ENCODE measurements at regions not wholly inside any gene's neighbourhood (a gene's known extent, or its start where the extent isn't known, plus 50 kb on each side); places are given as distances from the start of the nearest gene placed in this dataset.
A peak's percentile ranks its signal among the peaks of the same experiment; 100 is the strongest.

- H3K9ac ChIP-seq (ENCODE audit: low read length in 3 of 3) = no peak overlapping the region
- H3K27me3 ChIP-seq (ENCODE audit: control insufficient read depth, insufficient read depth, low read length) = no peaks in the 10 kb centered on the region
- H3K27ac ChIP-seq (ENCODE audit: low read depth in 2 of 2, low read length in 2 of 2) = peak overlapping the region in 1 of 2 donors; percentile 8
- no peaks in the 10 kb centered on the region for H3K36me3 ChIP-seq (ENCODE audit: control insufficient read depth in 2 of 3, insufficient read depth in 3 of 3, low read length in 3 of 3)
- DNase-seq = no peak
- H3K9me3 ChIP-seq (ENCODE audit: control insufficient read depth in 2 of 3, insufficient read depth in 1 of 3, low read length in 3 of 3) = no peaks in the 10 kb centered on the region
- intact Hi-C loops (cut with DNase I) = no loop called here
- H3K4me1 ChIP-seq (ENCODE audit: control insufficient read depth in 2 of 3, insufficient read depth in 2 of 3, low read depth in 1 of 3, low read length in 3 of 3) = peaks cover 0 to 9% (median 3%) of the 10 kb centered on the region in 3 donors
- peak overlapping the region in 1 of 3 donors; percentile 51 for H3K4me3 ChIP-seq (ENCODE audit: low read length in 3 of 3)
- no peak for FAIRE-seq
- TF ChIP-seq CTCF (IDR thresholded peaks at IDR 0.05; ENCODE audit: borderline replicate concordance, extremely low read depth, insufficient read depth) = no peak
These were observed 118.6 kb downstream of the AQP4 start for GRCh38 chr18:26746826-26747475.

- H3K9ac ChIP-seq (ENCODE audit: low read length in 3 of 3) = no peak overlapping the region
- H3K27me3 ChIP-seq (ENCODE audit: control insufficient read depth, insufficient read depth, low read length) = no peaks in the 10 kb centered on the region
- H3K4me3 ChIP-seq (ENCODE audit: low read length in 3 of 3) = peak overlapping the region in 2 of 3 donors; percentile 0 to 51
- peak in 2 of 5 donors; percentile 49 to 58 for DNase-seq
- no peaks in the 10 kb centered on the region for H3K36me3 ChIP-seq (ENCODE audit: control insufficient read depth in 2 of 3, insufficient read depth in 3 of 3, low read length in 3 of 3)
- no peak for FAIRE-seq
- no peaks in the 10 kb centered on the region for H3K9me3 ChIP-seq (ENCODE audit: control insufficient read depth in 2 of 3, insufficient read depth in 1 of 3, low read length in 3 of 3)
- peak overlapping the region; percentile 8 to 35 for H3K27ac ChIP-seq (ENCODE audit: low read depth in 2 of 2, low read length in 2 of 2)
- peaks cover 0 to 9% (median 3%) of the 10 kb centered on the region in 3 donors for H3K4me1 ChIP-seq (ENCODE audit: control insufficient read depth in 2 of 3, insufficient read depth in 2 of 3, low read depth in 1 of 3, low read length in 3 of 3)
- intact Hi-C loops (cut with DNase I) = no loop called here
- no peak for TF ChIP-seq CTCF (IDR thresholded peaks at IDR 0.05; ENCODE audit: borderline replicate concordance, extremely low read depth, insufficient read depth)
These were observed 119.1 kb downstream of the AQP4 start for GRCh38 chr18:26746398-26746797.

- H3K4me3 ChIP-seq (ENCODE audit: low read length in 3 of 3) = peak overlapping the region in 1 of 3 donors; percentile 0
- H3K9me3 ChIP-seq (ENCODE audit: control insufficient read depth in 2 of 3, insufficient read depth in 1 of 3, low read length in 3 of 3) = no peaks in the 10 kb centered on the region
- no peak for TF ChIP-seq CTCF (IDR thresholded peaks at IDR 0.05; ENCODE audit: borderline replicate concordance, extremely low read depth, insufficient read depth)
- no peaks in the 10 kb centered on the region for H3K36me3 ChIP-seq (ENCODE audit: control insufficient read depth in 2 of 3, insufficient read depth in 3 of 3, low read length in 3 of 3)
- H3K27me3 ChIP-seq (ENCODE audit: control insufficient read depth, insufficient read depth, low read length) = no peaks in the 10 kb centered on the region
- H3K27ac ChIP-seq (ENCODE audit: low read depth in 2 of 2, low read length in 2 of 2) = no peak overlapping the region
- no peak overlapping the region for H3K9ac ChIP-seq (ENCODE audit: low read length in 3 of 3)
- FAIRE-seq = no peak
- H3K4me1 ChIP-seq (ENCODE audit: control insufficient read depth in 2 of 3, insufficient read depth in 2 of 3, low read depth in 1 of 3, low read length in 3 of 3) = peaks cover 0 to 9% (median 3%) of the 10 kb centered on the region in 3 donors
- intact Hi-C loops (cut with DNase I) = no loop called here
- DNase-seq = peak in 1 of 5 donors; percentile 48
These were observed 120.0 kb downstream of the AQP4 start for GRCh38 chr18:26745288-26746181.

Data from kidney (tissue), 13 donors.